Left lung (tissue), 4 donors: ENCODE measurements at regions not wholly inside any gene's neighbourhood (a gene's known extent, or its start where the extent isn't known, plus 50 kb on each side); places are given as distances from the start of the nearest gene placed in this dataset.
A peak's percentile ranks its signal among the peaks of the same experiment; 100 is the strongest.

Source experiments
- ATAC-seq: fragments of 200-7000 bp; cut with Tn5 transposase; one replicate; pipeline ENCODE4 v1.9.1; 2020; ENCODE audit warnings: moderate library complexity
- DNase-seq, 4 donors: peaks; one replicate each; pipeline ENCODE4 v3.0.0-alpha.2; 2013 to 2020
- H3K27ac ChIP-seq, 2 donors: fragments of 200-600 bp; sonication (generic) in 1 of 2; one replicate each; pipeline versions ENCODE4 v1.5.0 to v1.8.0; 2020 to 2021
- H3K27me3 ChIP-seq, 2 donors: fragments of 200-600 bp; sonication (generic) in 1 of 2; one replicate each; pipeline versions ENCODE4 v1.5.0 to v1.8.0; 2020 to 2021
- H3K36me3 ChIP-seq, 2 donors: fragments of 200-600 bp; sonication (generic) in 1 of 2; one replicate each; pipeline versions ENCODE4 v1.5.0 to v1.8.0; 2020 to 2021
- H3K4me1 ChIP-seq, 2 donors: fragments of 200-600 bp; one replicate each; pipeline ENCODE4 v1.8.0; 2021
- H3K4me3 ChIP-seq, 2 donors: fragments of 200-600 bp; sonication (generic) in 1 of 2; one replicate each; pipeline versions ENCODE4 v1.5.0 to v1.8.0; 2020 to 2021; ENCODE audit warnings: mild to moderate bottlenecking in 1 of 2
- H3K9me3 ChIP-seq, 2 donors: fragments of 200-600 bp; sonication (generic) in 1 of 2; one replicate each; pipeline versions ENCODE4 v1.5.0 to v1.8.0; 2020 to 2021
- intact Hi-C, 2 donors: fragments of 100-400 bp; cut with DNase I; formaldehyde crosslinking; loops; one replicate each; pipeline versions ENCODE4 v1.11.2 to v1.14.2; 2022
- TF ChIP-seq, protein P1 (sequence below), 2 donors: fragments of 200-600 bp; sonication (generic) in 1 of 2; IDR thresholded peaks; one replicate each; pipeline versions ENCODE4 v1.5.0 to v1.8.0; 2021; ENCODE audit warnings: antibody characterized with exemption in 2 of 2
- donor health status: DM: no; HTN: yes; CAD: no.
- donor health status: DM: no; HTN: no; CAD: no.

DNA sequence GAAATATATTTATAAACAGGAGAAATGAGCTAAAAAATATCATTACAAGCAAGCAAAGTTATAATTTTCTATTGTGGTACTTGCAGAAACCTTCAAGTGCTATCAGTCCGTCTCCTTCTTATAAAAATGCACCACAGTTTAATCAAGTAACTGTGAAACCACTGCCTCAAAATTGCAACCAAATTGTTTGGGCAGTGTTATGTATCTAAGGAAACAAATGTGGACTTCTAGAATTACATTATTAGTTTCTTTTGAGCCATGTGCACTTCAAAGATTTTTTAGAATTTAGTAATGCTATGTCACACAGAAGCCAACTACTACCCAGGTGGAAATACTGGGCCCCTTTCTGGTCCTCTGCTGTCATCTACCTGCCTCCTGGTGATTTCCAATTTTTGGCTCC is 495.6 kb downstream of the NYAP2 start:
- H3K9me3 ChIP-seq, result no peaks in the 10 kb centered on the region
- TF ChIP-seq, protein P1, sequence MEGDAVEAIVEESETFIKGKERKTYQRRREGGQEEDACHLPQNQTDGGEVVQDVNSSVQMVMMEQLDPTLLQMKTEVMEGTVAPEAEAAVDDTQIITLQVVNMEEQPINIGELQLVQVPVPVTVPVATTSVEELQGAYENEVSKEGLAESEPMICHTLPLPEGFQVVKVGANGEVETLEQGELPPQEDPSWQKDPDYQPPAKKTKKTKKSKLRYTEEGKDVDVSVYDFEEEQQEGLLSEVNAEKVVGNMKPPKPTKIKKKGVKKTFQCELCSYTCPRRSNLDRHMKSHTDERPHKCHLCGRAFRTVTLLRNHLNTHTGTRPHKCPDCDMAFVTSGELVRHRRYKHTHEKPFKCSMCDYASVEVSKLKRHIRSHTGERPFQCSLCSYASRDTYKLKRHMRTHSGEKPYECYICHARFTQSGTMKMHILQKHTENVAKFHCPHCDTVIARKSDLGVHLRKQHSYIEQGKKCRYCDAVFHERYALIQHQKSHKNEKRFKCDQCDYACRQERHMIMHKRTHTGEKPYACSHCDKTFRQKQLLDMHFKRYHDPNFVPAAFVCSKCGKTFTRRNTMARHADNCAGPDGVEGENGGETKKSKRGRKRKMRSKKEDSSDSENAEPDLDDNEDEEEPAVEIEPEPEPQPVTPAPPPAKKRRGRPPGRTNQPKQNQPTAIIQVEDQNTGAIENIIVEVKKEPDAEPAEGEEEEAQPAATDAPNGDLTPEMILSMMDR (IDR thresholded peaks at IDR 0.05), result no peak
- no peak overlapping the region for H3K4me3 ChIP-seq
- intact Hi-C loops, result no loop called here
- no peak overlapping the region for H3K27ac ChIP-seq
- no peaks in the 10 kb centered on the region for H3K36me3 ChIP-seq
- no peak for ATAC-seq
- no peaks in the 10 kb centered on the region for H3K27me3 ChIP-seq
- DNase-seq, result peak in 1 of 4 donors; percentile 13
- H3K4me1 ChIP-seq, result no peaks in the 10 kb centered on the region

DNA sequence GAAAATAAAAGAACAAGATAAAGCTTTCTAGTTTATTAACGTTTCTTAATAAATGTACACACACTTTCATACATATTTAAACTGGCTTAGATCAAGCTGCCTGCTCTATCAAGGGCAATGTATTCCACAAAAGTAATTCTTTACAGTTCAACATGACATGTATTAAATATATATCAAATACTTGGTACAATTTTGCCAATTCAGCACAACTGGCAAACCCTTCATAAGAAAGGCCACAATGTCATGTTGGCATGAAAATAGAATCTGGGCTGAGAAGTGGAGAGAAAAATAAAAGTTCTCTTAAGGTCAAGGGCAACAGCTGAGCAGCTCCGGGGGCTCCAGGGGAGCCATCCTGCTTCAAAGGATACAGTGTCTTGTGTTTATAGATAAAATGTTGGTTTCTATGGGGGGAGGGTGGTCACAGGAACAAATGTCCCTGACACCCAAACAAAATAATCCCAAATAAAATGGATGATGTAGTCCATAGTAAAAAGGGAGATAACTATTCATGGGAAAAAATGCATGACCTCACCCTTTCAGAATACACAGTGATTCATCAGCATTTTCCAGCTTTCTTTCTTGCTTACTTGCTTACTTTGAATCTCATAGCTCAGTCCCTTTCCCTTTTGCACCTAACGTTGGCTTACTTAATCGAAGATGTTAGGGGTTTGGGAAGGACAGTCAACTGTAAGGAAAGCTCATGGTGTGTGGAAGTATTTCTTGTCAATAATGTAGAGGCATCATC is 494.9 kb downstream of the NYAP2 start:
- H3K27me3 ChIP-seq, result no peaks in the 10 kb centered on the region
- no peak overlapping the region for H3K4me3 ChIP-seq
- H3K4me1 ChIP-seq, result no peaks in the 10 kb centered on the region
- TF ChIP-seq, protein P1 (IDR thresholded peaks at IDR 0.05), result no peak
- H3K9me3 ChIP-seq, result no peaks in the 10 kb centered on the region
- intact Hi-C loops, result no loop called here
- no peak overlapping the region for H3K27ac ChIP-seq
- no peaks in the 10 kb centered on the region for H3K36me3 ChIP-seq
- DNase-seq (no peak), ATAC-seq (no peak)

DNA sequence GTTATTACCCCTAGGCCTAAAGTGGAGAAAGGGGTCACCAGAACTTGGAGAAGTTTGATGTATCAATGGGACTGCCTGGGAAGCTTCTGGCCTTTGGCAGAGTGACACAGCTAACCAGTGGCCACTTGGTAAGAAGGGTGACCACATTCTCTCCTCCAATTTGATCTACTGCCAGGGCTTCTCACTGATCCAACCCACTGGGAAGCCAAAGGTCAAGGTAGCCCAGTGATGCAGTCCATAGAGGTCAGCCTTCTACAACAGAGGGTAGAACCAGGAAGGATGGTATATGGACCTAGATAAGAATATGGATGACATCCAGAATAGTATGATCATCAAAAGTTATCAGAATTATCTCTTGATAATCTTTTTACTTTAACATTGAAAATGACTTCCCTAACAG is 493.6 kb downstream of the NYAP2 start:
- ATAC-seq (no peak), DNase-seq (no peak)
- intact Hi-C loops, result no loop called here
- no peaks in the 10 kb centered on the region for H3K36me3 ChIP-seq
- no peaks in the 10 kb centered on the region for H3K27me3 ChIP-seq
- no peak overlapping the region for H3K4me3 ChIP-seq
- no peaks in the 10 kb centered on the region for H3K4me1 ChIP-seq
- no peaks in the 10 kb centered on the region for H3K9me3 ChIP-seq
- TF ChIP-seq, protein P1 (IDR thresholded peaks at IDR 0.05), result no peak
- no peak overlapping the region for H3K27ac ChIP-seq

DNA sequence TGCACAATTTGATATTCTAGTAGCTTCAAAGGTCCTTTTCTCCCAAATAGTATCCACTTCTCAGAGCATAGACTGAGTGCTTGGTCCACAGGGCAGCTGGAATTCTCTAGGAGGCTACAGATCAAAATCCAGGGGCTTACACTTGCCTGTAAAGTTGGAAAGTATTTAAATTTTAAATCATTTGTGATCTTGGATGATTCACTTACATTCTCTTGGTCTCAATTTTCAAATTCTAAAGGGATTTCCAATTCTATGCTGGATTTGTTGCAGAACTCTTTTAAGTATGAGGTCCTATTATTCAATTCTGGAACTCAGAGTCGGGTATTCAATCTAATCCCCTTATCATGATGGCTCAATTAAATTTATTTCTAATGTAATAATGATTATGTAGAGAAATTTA is 492.3 kb downstream of the NYAP2 start:
- Histone ChIP-seq H3K4me3 (no peak overlapping the region), H3K36me3 (no peaks in the 10 kb centered on the region), H3K4me1 (no peaks in the 10 kb centered on the region), H3K27me3 (no peaks in the 10 kb centered on the region), H3K27ac (no peak overlapping the region), H3K9me3 (no peaks in the 10 kb centered on the region)
- DNase-seq (no peak), ATAC-seq (no peak)
- TF ChIP-seq, protein P1 (IDR thresholded peaks at IDR 0.05), result no peak
- intact Hi-C loops, result no loop called here

DNA sequence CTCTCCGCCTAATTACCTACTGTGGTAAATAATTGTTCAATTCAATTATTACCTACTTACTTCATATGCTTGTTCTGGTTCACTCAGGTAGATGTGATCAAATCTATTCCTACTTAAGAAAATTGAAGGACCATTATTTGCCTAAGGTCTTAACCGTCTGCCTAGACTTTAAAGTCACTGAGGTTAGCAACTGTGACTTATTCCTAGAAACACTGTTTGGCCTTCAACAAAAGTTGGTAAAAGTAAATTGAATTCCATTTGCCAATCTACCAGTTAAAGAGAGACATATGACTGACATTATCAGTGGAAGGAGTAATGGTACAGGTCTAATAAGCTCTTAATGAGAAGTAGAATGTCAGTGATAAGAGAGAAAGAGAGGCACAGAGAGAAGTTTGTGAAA is 491.5 kb downstream of the NYAP2 start:
- Histone ChIP-seq H3K9me3 (no peaks in the 10 kb centered on the region), H3K4me1 (no peaks in the 10 kb centered on the region), H3K27me3 (no peaks in the 10 kb centered on the region), H3K4me3 (no peak overlapping the region), H3K36me3 (no peaks in the 10 kb centered on the region), H3K27ac (no peak overlapping the region)
- ATAC-seq, result no peak
- no peak for DNase-seq
- TF ChIP-seq, protein P1 (IDR thresholded peaks at IDR 0.05), result no peak
- intact Hi-C loops, result no loop called here
